HCT116 (cell line): ENCODE measurements at regions not wholly inside any gene's neighbourhood (a gene's known extent, or its start where the extent isn't known, plus 50 kb on each side); places are given as distances from the start of the nearest gene placed in this dataset.
A peak's percentile ranks its signal among the peaks of the same experiment; 100 is the strongest.

Source experiments
- ATAC-seq: fragments of 200-7000 bp; cut with Tn5 transposase; 2 replicates; pipeline ENCODE4 v1.9.1; 2020; ENCODE audit warnings: mild to moderate bottlenecking, moderate library complexity
- BruUV-seq: library from RNA; stranded (reverse); fragments of 400-500 nt; replicated peaks from 2 replicates; lab custom pipeline; 2021; lab: Mats Ljungman, UMichigan
- CTCF ChIA-PET: fragments of 300-600 bp; sonication (Branson Sonifier 250); formaldehyde crosslinking; loops from one replicate; lab custom pipeline; 2021; ENCODE audit warnings: antibody characterized with exemption; lab: Charles Lee
- POLR2A ChIA-PET: fragments of 300-600, 350-600 bp; sonication (Branson Sonifier 250); formaldehyde crosslinking; loops from one replicate; lab custom pipeline; 2021; ENCODE audit warnings: antibody characterized with exemption; lab: Charles Lee
- RAD21 ChIA-PET, 2 experiments: fragments of 300-600 bp; sonication (Branson Sonifier 250); formaldehyde crosslinking; loops; one replicate each; lab custom pipeline; 2023; ENCODE audit warnings: low total read pairs in 2 of 2; ENCODE audit not compliant: uncharacterized antibody in 2 of 2, unreplicated experiment in 2 of 2, low non-redundant PET in 1 of 2; lab: Charles Lee
- DNase-seq: peaks from one replicate; pipeline ENCODE4 v3.0.0-alpha.2; 2010; ENCODE audit warnings: low read depth, low spot score
- H2AFZ ChIP-seq: fragments of 200-600 bp; shearing (Covaris generic), sonication (generic); 2 replicates; pipeline ENCODE4 v1.6.1; 2017; ENCODE audit warnings: low read depth, mixed run types, mixed read lengths, antibody characterized with exemption, low read length; ENCODE audit not compliant: poor library complexity, severe bottlenecking
- H3K27ac ChIP-seq: 2 replicates; pipeline ENCODE4 v1.5.1; 2012; ENCODE audit warnings: low read depth, low read length
- H3K27me3 ChIP-seq: fragments of 200-600 bp; sonication (generic); 2 replicates; pipeline ENCODE4 v1.6.1; 2016; ENCODE audit warnings: mixed run types, low read length, mixed read lengths; ENCODE audit not compliant: insufficient read depth
- H3K36me3 ChIP-seq, 2 experiments: fragments of 200-500 bp in 1 of 2; fragments of 200-600 bp in 1 of 2; sonication (Bioruptor generic) in 1 of 2; sonication (generic) in 1 of 2; 2 replicates each; pipeline versions ENCODE4 v1.5.1 to v1.6.1; 2014 to 2016; ENCODE audit warnings: low read length in 2 of 2, inconsistent platforms in 1 of 2, mixed read lengths in 1 of 2, mixed run types in 1 of 2; ENCODE audit not compliant: insufficient read depth in 2 of 2, control insufficient read depth in 1 of 2
- H3K4me1 ChIP-seq, 2 experiments: fragments of 200-600 bp in 1 of 2; sonication (generic) in 1 of 2; 2 replicates each; pipeline versions ENCODE4 v1.5.1 to v1.6.1; 2012 to 2017; ENCODE audit warnings: low read length in 2 of 2, inconsistent platforms in 1 of 2, mild to moderate bottlenecking in 1 of 2, mixed read lengths in 1 of 2, mixed run types in 1 of 2, moderate library complexity in 1 of 2; ENCODE audit not compliant: insufficient read depth in 2 of 2, control insufficient read depth in 1 of 2
- H3K4me2 ChIP-seq: fragments of 200-600 bp; sonication (generic); 2 replicates; pipeline ENCODE4 v1.6.1; 2017; ENCODE audit warnings: mixed run types, low read length, mixed read lengths
- H3K4me3 ChIP-seq, 2 experiments: fragments of 200-600 bp in 1 of 2; sonication (generic) in 1 of 2; replicated peaks in 1 of 2; 2 replicates each; pipeline ENCODE4 v1.5.1; 2011 to 2016; ENCODE audit warnings: low read length in 2 of 2, control low read depth in 1 of 2, low read depth in 1 of 2, mild to moderate bottlenecking in 1 of 2, mixed read lengths in 1 of 2, mixed run types in 1 of 2
- H3K79me2 ChIP-seq: fragments of 200-600 bp; sonication (generic); 2 replicates; pipeline ENCODE4 v1.6.1; 2017; ENCODE audit warnings: mild to moderate bottlenecking, mixed run types, low read length, moderate library complexity, mixed read lengths; ENCODE audit not compliant: insufficient read depth
- H3K9ac ChIP-seq: fragments of 200-600 bp; sonication (generic); 2 replicates; pipeline ENCODE4 v1.6.1; 2016; ENCODE audit warnings: low read length, mixed read lengths
- H3K9me2 ChIP-seq: fragments of 200-600 bp; sonication (generic), shearing (Covaris generic); 2 replicates; pipeline ENCODE4 v1.6.1; 2017; ENCODE audit warnings: mixed run types, mild to moderate bottlenecking, moderate library complexity; ENCODE audit not compliant: insufficient read depth
- H3K9me3 ChIP-seq, 2 experiments: fragments of 200-500 bp in 1 of 2; fragments of 200-600 bp in 1 of 2; sonication (Bioruptor generic) in 1 of 2; sonication (generic) in 1 of 2; 2 replicates each; pipeline ENCODE4 v1.6.1; 2014 to 2017; ENCODE audit warnings: low read length in 2 of 2, mixed read lengths in 2 of 2, inconsistent platforms in 1 of 2, low read depth in 1 of 2, mild to moderate bottlenecking in 1 of 2, mixed run types in 1 of 2, moderate library complexity in 1 of 2; ENCODE audit not compliant: control insufficient read depth in 1 of 2, insufficient read depth in 1 of 2
- H4K20me1 ChIP-seq: fragments of 200-600 bp; sonication (generic), shearing (Covaris generic); 2 replicates; pipeline ENCODE4 v1.6.1; 2017; ENCODE audit warnings: mixed run types, mild to moderate bottlenecking, moderate library complexity; ENCODE audit not compliant: insufficient read depth
- ELF1 ChIP-seq: IDR thresholded peaks from 2 replicates; pipeline ENCODE4 v1.6.1; 2012; ENCODE audit warnings: low read depth, borderline replicate concordance
- POLR2A ChIP-seq: IDR thresholded peaks from 2 replicates; pipeline ENCODE4 v1.7.0; 2011; ENCODE audit warnings: borderline replicate concordance; ENCODE audit not compliant: insufficient read depth, insufficient read length; ENCODE audit errors: extremely low read depth
- POLR2AphosphoS5 ChIP-seq: IDR thresholded peaks from 2 replicates; pipeline ENCODE4 v1.6.1; 2011; ENCODE audit warnings: mild to moderate bottlenecking, low read depth, low read length, moderate library complexity
- RAD21 ChIP-seq: IDR thresholded peaks from 2 replicates; pipeline ENCODE4 v1.6.1; 2012; ENCODE audit warnings: low read depth, mild to moderate bottlenecking
- TCF7L2 ChIP-seq: IDR thresholded peaks from 2 replicates; pipeline ENCODE4 v1.7.0; 2011; ENCODE audit warnings: borderline replicate concordance, inconsistent platforms; ENCODE audit not compliant: insufficient read depth, insufficient read length; ENCODE audit errors: extremely low read depth
- ZFX ChIP-seq: fragments of 450-650 bp; IDR thresholded peaks from 2 replicates; pipeline ENCODE4 v1.6.1; 2017
- ZNF274 ChIP-seq: fragments of 200-500 bp; sonication (Bioruptor generic); IDR thresholded peaks from 2 replicates; pipeline ENCODE4 v1.6.1; 2014; ENCODE audit warnings: mild to moderate bottlenecking, low read depth, low read length, inconsistent platforms
- intact Hi-C: fragments of 100-400 bp; cut with micrococcal nuclease; formaldehyde crosslinking; loops from 2 replicates; pipeline ENCODE4 v1.10.0; 2022
- TF ChIP-seq, protein P1 (sequence below): IDR thresholded peaks from 2 replicates; pipeline ENCODE4 v1.6.1; 2011; ENCODE audit warnings: mild to moderate bottlenecking, low read length, moderate library complexity; ENCODE audit not compliant: insufficient replicate concordance; ENCODE audit errors: extremely low read depth
- TF ChIP-seq, protein P2 (sequence below): IDR thresholded peaks from 2 replicates; pipeline ENCODE4 v1.6.1; 2012

DNA sequence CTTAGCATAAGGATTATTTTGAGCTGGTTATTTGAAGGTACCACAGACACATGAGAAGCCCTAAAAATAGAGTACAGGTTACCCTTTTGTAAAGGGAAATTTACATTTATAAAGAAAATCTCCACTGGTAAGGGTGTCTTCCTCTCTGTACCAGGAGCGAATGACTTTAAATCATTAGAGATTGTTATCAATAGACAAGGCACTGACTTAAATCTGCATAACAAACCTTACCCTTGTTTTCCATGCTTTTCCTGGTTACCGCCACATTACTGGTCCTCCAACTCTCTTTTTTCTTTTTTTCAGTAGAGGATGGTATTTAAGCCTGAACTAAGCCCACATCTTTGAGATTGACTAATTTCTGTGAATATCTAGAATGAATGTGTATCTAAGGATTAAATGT is 129.8 kb downstream of the SLC7A11 start:
- DNase-seq: no peak

DNA sequence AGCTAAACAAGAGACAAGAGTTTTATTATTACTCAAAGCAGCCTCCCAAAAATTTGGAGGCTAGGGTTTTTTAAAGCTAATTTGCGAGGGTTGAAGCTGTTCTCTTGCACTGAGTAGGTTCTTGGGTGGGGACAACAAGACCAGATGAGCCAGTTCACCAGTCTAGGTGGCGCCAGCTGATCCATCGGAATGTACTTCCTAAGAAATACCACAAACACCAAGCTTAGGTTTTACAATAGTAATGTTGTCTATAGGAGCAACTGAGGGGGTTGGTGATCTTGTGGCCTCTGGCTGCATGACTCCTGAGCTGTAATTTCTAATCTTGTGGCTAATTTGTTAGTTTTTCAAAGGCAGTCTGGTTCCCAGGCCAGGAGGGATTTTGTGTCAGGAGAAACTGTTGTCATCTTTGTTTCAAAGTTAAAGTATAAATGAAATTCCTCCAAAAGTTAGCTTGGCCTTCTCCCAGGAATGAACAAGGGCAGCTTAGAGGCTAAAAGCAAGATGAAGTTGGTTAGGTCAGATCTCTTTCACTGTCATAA is 130.6 kb downstream of the SLC7A11 start:
- RAD21 ChIA-PET: no interaction called here
- Histone ChIP-seq H3K4me2 (peak overlapping the region; percentile 29), H4K20me1 (no peaks in the 10 kb centered on the region), H3K9ac (no peak overlapping the region), H3K27ac (no peak overlapping the region), H2AFZ (peak overlapping the region; percentile 19), H3K36me3 (no peaks in the 10 kb centered on the region), H3K9me2 (no peaks in the 10 kb centered on the region), H3K9me3 (0 out of 4 replicates have a peak, but pooled peaks cover 0 to 6% of the 10 kb centered on the region in 2 experiments), H3K79me2 (no peaks in the 10 kb centered on the region), H3K4me1 (peaks cover 7 to 17% of the 10 kb centered on the region in 2 experiments; a peak in 3 of 4 replicates), H3K27me3 (no peaks in the 10 kb centered on the region), H3K4me3 (no peak overlapping the region)
- POLR2A ChIA-PET: interaction anchor here (1.1 kb wide), 1 partner anchor 37 kb away, joined by 4 read pairs; no protein-coding TSS in a partner anchor
- TF ChIP-seq RAD21: peak; percentile 6; the same call in 1 of the 2 replicates
- no peak for TF ChIP-seq TCF7L2
- no peak for TF ChIP-seq ELF1
- TF ChIP-seq, protein P1, sequence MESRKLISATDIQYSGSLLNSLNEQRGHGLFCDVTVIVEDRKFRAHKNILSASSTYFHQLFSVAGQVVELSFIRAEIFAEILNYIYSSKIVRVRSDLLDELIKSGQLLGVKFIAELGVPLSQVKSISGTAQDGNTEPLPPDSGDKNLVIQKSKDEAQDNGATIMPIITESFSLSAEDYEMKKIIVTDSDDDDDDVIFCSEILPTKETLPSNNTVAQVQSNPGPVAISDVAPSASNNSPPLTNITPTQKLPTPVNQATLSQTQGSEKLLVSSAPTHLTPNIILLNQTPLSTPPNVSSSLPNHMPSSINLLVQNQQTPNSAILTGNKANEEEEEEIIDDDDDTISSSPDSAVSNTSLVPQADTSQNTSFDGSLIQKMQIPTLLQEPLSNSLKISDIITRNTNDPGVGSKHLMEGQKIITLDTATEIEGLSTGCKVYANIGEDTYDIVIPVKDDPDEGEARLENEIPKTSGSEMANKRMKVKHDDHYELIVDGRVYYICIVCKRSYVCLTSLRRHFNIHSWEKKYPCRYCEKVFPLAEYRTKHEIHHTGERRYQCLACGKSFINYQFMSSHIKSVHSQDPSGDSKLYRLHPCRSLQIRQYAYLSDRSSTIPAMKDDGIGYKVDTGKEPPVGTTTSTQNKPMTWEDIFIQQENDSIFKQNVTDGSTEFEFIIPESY: no peak
- TF ChIP-seq ZNF274: no peak
- BruUV-seq: no TSS peak
- ATAC-seq (peak; percentile 64), DNase-seq (peak; percentile 18)
- CTCF ChIA-PET: interaction anchor here (1.6 kb wide), 1 partner anchor 21 kb away, joined by 10 read pairs; no protein-coding TSS in a partner anchor
- intact Hi-C loops: no loop called here

More for the DNA sequence above, 129.8 kb downstream of the SLC7A11 start:
- Histone ChIP-seq H3K27me3 (no peaks in the 10 kb centered on the region), H3K79me2 (no peaks in the 10 kb centered on the region), H3K4me2 (no peak overlapping the region), H3K9ac (no peak overlapping the region), H3K36me3 (no peaks in the 10 kb centered on the region), H3K9me3 (0 out of 4 replicates have a peak, but pooled peaks cover 0 to 6% of the 10 kb centered on the region in 2 experiments), H3K9me2 (no peaks in the 10 kb centered on the region), H3K27ac (no peak overlapping the region), H3K4me1 (peaks cover 7 to 17% of the 10 kb centered on the region in 2 experiments; a peak in 3 of 4 replicates), H2AFZ (no peak overlapping the region), H4K20me1 (no peaks in the 10 kb centered on the region), H3K4me3 (no peak overlapping the region)
- ChIA-PET RAD21 (no interaction called here), CTCF (interaction anchor here (1.6 kb wide), 1 partner anchor 22 kb away, joined by 10 read pairs; no protein-coding TSS in a partner anchor), POLR2A (no interaction called here)
- TF ChIP-seq, protein P2, sequence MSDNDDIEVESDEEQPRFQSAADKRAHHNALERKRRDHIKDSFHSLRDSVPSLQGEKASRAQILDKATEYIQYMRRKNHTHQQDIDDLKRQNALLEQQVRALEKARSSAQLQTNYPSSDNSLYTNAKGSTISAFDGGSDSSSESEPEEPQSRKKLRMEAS: no peak
- TF ChIP-seq POLR2A: no peak
- no peak for TF ChIP-seq ELF1
- TF ChIP-seq POLR2AphosphoS5: no peak
- TF ChIP-seq ZFX: no peak
- ATAC-seq: no peak
- no TSS peak for BruUV-seq
- intact Hi-C loops: no loop called here
